ENCODE measurements at regions not wholly inside any gene's neighbourhood (a gene's known extent, or its start where the extent isn't known, plus 50 kb on each side); places are given as distances from the start of the nearest gene placed in this dataset.
"Not testable (repeated sequence)": the region's sequence is repeated elsewhere in the genome, so short reads cannot be mapped to it uniquely, and the experiment has no call there.

DNA sequence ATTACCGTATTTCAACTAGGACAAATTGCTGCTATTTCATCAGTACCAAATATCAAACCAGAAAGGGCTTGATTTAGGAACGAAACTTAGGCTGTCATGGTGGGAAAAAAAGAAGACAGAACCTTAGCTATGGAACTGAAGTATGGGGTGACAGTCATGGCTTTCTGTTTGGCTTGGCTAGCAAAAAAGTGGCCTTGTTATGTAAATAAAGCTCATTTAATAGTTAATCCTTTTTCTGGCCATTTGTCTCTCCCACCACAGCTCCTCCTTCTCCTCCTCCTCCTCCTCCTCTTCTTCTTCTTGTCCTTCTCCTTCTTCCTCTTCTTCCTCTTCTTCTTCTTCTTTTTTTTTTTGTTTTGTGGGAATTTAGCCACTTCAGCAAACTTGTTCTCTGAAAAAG, 434.7 kb upstream of the NDST4 start (continued):
- TF ChIP-seq ZNF148 (tag by site-specific recombination; IDR thresholded peaks at IDR 0.05; ENCODE audit: borderline replicate concordance) (no peak), ZNF449 (tag by site-specific recombination; IDR thresholded peaks at IDR 0.05) (no peak), ZBTB26 (tag by site-specific recombination; optimal IDR thresholded peaks at IDR 0.05) (no peak), ZNF132 (tag by site-specific recombination; IDR thresholded peaks at IDR 0.05; ENCODE audit: borderline replicate concordance) (no peak), ZNF416 (tag by site-specific recombination; IDR thresholded peaks at IDR 0.05) (no peak), KLF1 (tag by site-specific recombination; IDR thresholded peaks at IDR 0.05) (no peak), ZNF707 (tag by site-specific recombination; IDR thresholded peaks at IDR 0.05) (no peak)

GRCh38 chr4:115537387-115537786, 424.0 kb upstream of the NDST4 start:
- peak; percentile 18; the same call in 1 of the 2 replicates for TF ChIP-seq ZNF654 (tag by site-specific recombination; IDR thresholded peaks at IDR 0.05; ENCODE audit: low read depth)
- TF ChIP-seq ZNF473 (tag by site-specific recombination; IDR thresholded peaks at IDR 0.05) = no peak
- ChIA-PET CTCF (interaction anchor here (0.6 kb wide), 1 partner anchor 119 kb away, joined by 3 read pairs; no protein-coding TSS in a partner anchor), POLR2A (no interaction called here)
- Histone ChIP-seq H3K4me1 (ENCODE audit: control insufficient read depth, insufficient read depth, low read length) (no peaks in the 10 kb centered on the region), H3K27ac (ENCODE audit: extremely low read depth, low read depth, low read length) (no peak overlapping the region), H3K36me3 (ENCODE audit: control insufficient read depth in 2 of 2, insufficient read depth in 1 of 2, low read length in 2 of 2) (no peaks in the 10 kb centered on the region), H3K4me3 (ENCODE audit: low read depth, low read length) (no peak overlapping the region), H3K9me3 (ENCODE audit: control insufficient read depth, insufficient read depth, low read depth, low read length) (no peaks in the 10 kb centered on the region)

DNA sequence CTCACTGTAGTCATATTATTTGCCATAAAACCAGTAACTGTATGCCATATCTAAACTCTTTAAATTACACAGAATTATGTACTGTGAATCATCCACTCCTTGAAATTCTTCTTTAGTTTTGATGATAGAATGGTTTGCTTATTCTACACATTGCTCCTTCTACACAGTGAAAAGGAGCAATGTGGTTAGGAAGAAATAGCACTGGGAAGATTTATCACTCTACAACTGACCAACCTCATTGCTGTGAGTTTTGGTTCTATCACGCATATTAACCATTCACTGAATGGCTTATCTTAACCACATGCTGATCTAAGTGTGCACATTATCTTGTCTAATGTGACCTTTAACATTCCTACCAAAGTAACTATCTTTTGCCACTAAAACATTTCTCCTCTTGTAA, 415.7 kb upstream of the NDST4 start:
- H3K27ac ChIP-seq (ENCODE audit: extremely low read depth, low read depth, low read length) = no peak overlapping the region
- no peaks in the 10 kb centered on the region for H3K4me1 ChIP-seq (ENCODE audit: control insufficient read depth, insufficient read depth, low read length)
- H3K36me3 ChIP-seq (ENCODE audit: control insufficient read depth in 2 of 2, insufficient read depth in 1 of 2, low read length in 2 of 2) = no peaks in the 10 kb centered on the region
- H3K4me3 ChIP-seq (ENCODE audit: low read depth, low read length) = no peak overlapping the region
- no peaks in the 10 kb centered on the region for H3K9me3 ChIP-seq (ENCODE audit: control insufficient read depth, insufficient read depth, low read depth, low read length)
- no peak for TF ChIP-seq ZNF521 (tag by site-specific recombination; IDR thresholded peaks at IDR 0.05)
- TF ChIP-seq REPIN1 (tag by site-specific recombination; IDR thresholded peaks at IDR 0.05; ENCODE audit: low read depth) = no peak
- TF ChIP-seq ZNF654 (tag by site-specific recombination; IDR thresholded peaks at IDR 0.05; ENCODE audit: low read depth) = no peak
- TF ChIP-seq, protein P1, sequence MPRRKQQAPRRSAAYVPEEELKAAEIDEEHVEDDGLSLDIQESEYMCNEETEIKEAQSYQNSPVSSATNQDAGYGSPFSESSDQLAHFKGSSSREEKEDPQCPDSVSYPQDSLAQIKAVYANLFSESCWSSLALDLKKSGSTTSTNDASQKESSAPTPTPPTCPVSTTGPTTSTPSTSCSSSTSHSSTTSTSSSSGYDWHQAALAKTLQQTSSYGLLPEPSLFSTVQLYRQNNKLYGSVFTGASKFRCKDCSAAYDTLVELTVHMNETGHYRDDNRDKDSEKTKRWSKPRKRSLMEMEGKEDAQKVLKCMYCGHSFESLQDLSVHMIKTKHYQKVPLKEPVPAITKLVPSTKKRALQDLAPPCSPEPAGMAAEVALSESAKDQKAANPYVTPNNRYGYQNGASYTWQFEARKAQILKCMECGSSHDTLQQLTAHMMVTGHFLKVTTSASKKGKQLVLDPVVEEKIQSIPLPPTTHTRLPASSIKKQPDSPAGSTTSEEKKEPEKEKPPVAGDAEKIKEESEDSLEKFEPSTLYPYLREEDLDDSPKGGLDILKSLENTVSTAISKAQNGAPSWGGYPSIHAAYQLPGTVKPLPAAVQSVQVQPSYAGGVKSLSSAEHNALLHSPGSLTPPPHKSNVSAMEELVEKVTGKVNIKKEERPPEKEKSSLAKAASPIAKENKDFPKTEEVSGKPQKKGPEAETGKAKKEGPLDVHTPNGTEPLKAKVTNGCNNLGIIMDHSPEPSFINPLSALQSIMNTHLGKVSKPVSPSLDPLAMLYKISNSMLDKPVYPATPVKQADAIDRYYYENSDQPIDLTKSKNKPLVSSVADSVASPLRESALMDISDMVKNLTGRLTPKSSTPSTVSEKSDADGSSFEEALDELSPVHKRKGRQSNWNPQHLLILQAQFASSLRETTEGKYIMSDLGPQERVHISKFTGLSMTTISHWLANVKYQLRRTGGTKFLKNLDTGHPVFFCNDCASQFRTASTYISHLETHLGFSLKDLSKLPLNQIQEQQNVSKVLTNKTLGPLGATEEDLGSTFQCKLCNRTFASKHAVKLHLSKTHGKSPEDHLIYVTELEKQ (tag by site-specific recombination; IDR thresholded peaks at IDR 0.05; ENCODE audit: borderline replicate concordance) = no peak
- no peak for TF ChIP-seq ZFP3 (tag by site-specific recombination; IDR thresholded peaks at IDR 0.05; ENCODE audit: low read depth)
- TF ChIP-seq ZNF433 (tag by site-specific recombination; IDR thresholded peaks at IDR 0.05; ENCODE audit: low read depth) = no peak
- ChIA-PET POLR2A (no interaction called here), CTCF (no interaction called here)

GRCh38 chr4:115519476-115519875, 406.1 kb upstream of the NDST4 start:
- CTCF ChIA-PET; POLR2A ChIA-PET; H3K9me3 ChIP-seq (ENCODE audit: control insufficient read depth, insufficient read depth, low read depth, low read length): not testable (repeated sequence)

More at GRCh38 chr4:115519476-115519875, 406.1 kb upstream of the NDST4 start:
- H3K36me3 ChIP-seq (ENCODE audit: control insufficient read depth in 2 of 2, insufficient read depth in 1 of 2, low read length in 2 of 2); H3K27ac ChIP-seq (ENCODE audit: extremely low read depth, low read depth, low read length); H3K4me1 ChIP-seq (ENCODE audit: control insufficient read depth, insufficient read depth, low read length); H3K4me3 ChIP-seq (ENCODE audit: low read depth, low read length): not testable (repeated sequence)
